Mesenchymal stem cell (in vitro differentiated cells and primary cell): ENCODE measurements at regions not wholly inside any gene's neighbourhood (a gene's known extent, or its start where the extent isn't known, plus 50 kb on each side); places are given as distances from the start of the nearest gene placed in this dataset.
"Not testable (repeated sequence)": the region's sequence is repeated elsewhere in the genome, so short reads cannot be mapped to it uniquely, and the experiment has no call there.

Experiments used
- DNase-seq: peaks from one replicate; pipeline ENCODE4 v3.0.0-alpha.2; 2013
- H2AFZ ChIP-seq: one replicate; pipeline ENCODE4 v1.6.1; 2013; ENCODE audit warnings: low read depth, mild to moderate bottlenecking, control low read depth, inconsistent platforms, low read length, moderate library complexity
- H2AK5ac ChIP-seq: 2 replicates; pipeline ENCODE4 v1.6.1; 2013; ENCODE audit warnings: low read length, moderate library complexity, mild to moderate bottlenecking, inconsistent platforms; ENCODE audit not compliant: severe bottlenecking
- H2BK120ac ChIP-seq: one replicate; pipeline ENCODE4 v1.6.1; 2013; ENCODE audit warnings: low read depth, mild to moderate bottlenecking, inconsistent platforms, low read length, moderate library complexity
- H2BK12ac ChIP-seq, 2 experiments: one replicate each; pipeline ENCODE4 v1.6.1; 2013; ENCODE audit warnings: inconsistent platforms in 2 of 2, low read length in 2 of 2, mild to moderate bottlenecking in 2 of 2, moderate library complexity in 2 of 2, control low read depth in 1 of 2
- H2BK15ac ChIP-seq: one replicate; pipeline ENCODE4 v1.6.1; 2013; ENCODE audit warnings: mild to moderate bottlenecking, low read depth, inconsistent platforms; ENCODE audit not compliant: poor library complexity, severe bottlenecking
- H2BK5ac ChIP-seq: 2 replicates; pipeline ENCODE4 v1.6.1; 2013; ENCODE audit warnings: low read depth, mild to moderate bottlenecking, low read length, control low read depth, inconsistent platforms; ENCODE audit not compliant: poor library complexity, severe bottlenecking
- H3K14ac ChIP-seq, 2 experiments: one replicate each; pipeline ENCODE4 v1.6.1; 2013; ENCODE audit warnings: inconsistent platforms in 2 of 2, low read length in 2 of 2, control low read depth in 1 of 2, mild to moderate bottlenecking in 1 of 2, moderate library complexity in 1 of 2
- H3K18ac ChIP-seq, 2 experiments: one replicate each; pipeline ENCODE4 v1.6.1; 2013; ENCODE audit warnings: inconsistent platforms in 2 of 2, low read length in 2 of 2, control low read depth in 1 of 2, low read depth in 1 of 2, mild to moderate bottlenecking in 1 of 2
- H3K23ac ChIP-seq, 2 experiments: one replicate each; pipeline ENCODE4 v1.6.1; 2013; ENCODE audit warnings: inconsistent platforms in 2 of 2, low read length in 2 of 2, mild to moderate bottlenecking in 2 of 2, moderate library complexity in 2 of 2, control low read depth in 1 of 2
- H3K27ac ChIP-seq: 2 replicates; pipeline ENCODE4 v1.5.1; 2013; ENCODE audit warnings: mild to moderate bottlenecking, moderate library complexity, low read length, control low read depth, inconsistent platforms; ENCODE audit not compliant: poor library complexity, severe bottlenecking
- H3K27me3 ChIP-seq, 2 experiments: 2 replicates each; pipeline versions ENCODE4 v1.6.1 to v1.7.0; 2013; ENCODE audit warnings: low read length in 2 of 2, mild to moderate bottlenecking in 2 of 2, moderate library complexity in 2 of 2, control low read depth in 1 of 2, inconsistent platforms in 1 of 2; ENCODE audit not compliant: control insufficient read depth in 1 of 2, insufficient read depth in 1 of 2
- H3K36me3 ChIP-seq, 2 experiments: 2 replicates each; pipeline versions ENCODE4 v1.6.1 to v1.7.0; 2013; ENCODE audit warnings: low read length in 2 of 2, control low read depth in 1 of 2, inconsistent platforms in 1 of 2, low read depth in 1 of 2, mild to moderate bottlenecking in 1 of 2; ENCODE audit not compliant: insufficient read depth in 2 of 2, control insufficient read depth in 1 of 2
- H3K4ac ChIP-seq, 2 experiments: one replicate each; pipeline ENCODE4 v1.6.1; 2013; ENCODE audit warnings: inconsistent platforms in 2 of 2, low read length in 2 of 2, mild to moderate bottlenecking in 2 of 2, moderate library complexity in 2 of 2, control low read depth in 1 of 2, low read depth in 1 of 2
- H3K4me1 ChIP-seq: 2 replicates; pipeline ENCODE4 v1.6.1; 2013; ENCODE audit warnings: low read depth, low read length, control low read depth; ENCODE audit not compliant: control insufficient read depth, insufficient read depth
- H3K4me2 ChIP-seq: 2 replicates; pipeline ENCODE4 v1.6.1; 2013; ENCODE audit warnings: low read length, mild to moderate bottlenecking, inconsistent platforms; ENCODE audit not compliant: poor library complexity, severe bottlenecking
- H3K4me3 ChIP-seq, 2 experiments: 2 replicates each; pipeline versions ENCODE4 v1.5.1 to v1.7.0; 2013; ENCODE audit warnings: low read length in 2 of 2, mild to moderate bottlenecking in 2 of 2, control low read depth in 1 of 2, low read depth in 1 of 2; ENCODE audit not compliant: insufficient read depth in 1 of 2
- H3K79me1 ChIP-seq: replicated peaks from 2 replicates; pipeline ENCODE4 v1.6.1; 2013; ENCODE audit warnings: mild to moderate bottlenecking, control low read depth, low read length, inconsistent platforms; ENCODE audit not compliant: poor library complexity, severe bottlenecking
- H3K9ac ChIP-seq: 2 replicates; pipeline ENCODE4 v1.7.0; 2013; ENCODE audit warnings: mild to moderate bottlenecking, low read length, moderate library complexity
- H3K9me3 ChIP-seq: 2 replicates; pipeline ENCODE4 v1.7.0; 2013; ENCODE audit warnings: mild to moderate bottlenecking, low read length; ENCODE audit not compliant: control insufficient read depth
- H4K8ac ChIP-seq: one replicate; pipeline ENCODE4 v1.6.1; 2013; ENCODE audit warnings: inconsistent platforms, mild to moderate bottlenecking, low read length, moderate library complexity
- H4K91ac ChIP-seq: one replicate; pipeline ENCODE4 v1.6.1; 2013; ENCODE audit warnings: mild to moderate bottlenecking, low read length, inconsistent platforms
- WGBS: methylation state at CpG from one replicate; pipeline ENCODE4 v1.1.7; 2013; ENCODE audit warnings: mixed read lengths; 5-methylcytosine and 5-hydroxymethylcytosine counted together

- H3K27me3 ChIP-seq: no peaks in the 10 kb centered on the region
- no peak overlapping the region for H3K4ac ChIP-seq
- H2AFZ ChIP-seq: no peak overlapping the region
- H2AK5ac ChIP-seq: no peak overlapping the region
- H3K4me3 ChIP-seq: no peak overlapping the region
- H3K9ac ChIP-seq: no peak overlapping the region
- no peak overlapping the region for H2BK5ac ChIP-seq
- H3K14ac ChIP-seq: no peak overlapping the region
- H2BK120ac ChIP-seq: no peak overlapping the region
- peaks cover 2% of the 10 kb centered on the region for H3K9me3 ChIP-seq
- no peak for DNase-seq
- no peak overlapping the region for H4K8ac ChIP-seq
- H3K79me1 ChIP-seq: peaks cover 17% of the 10 kb centered on the region
- H3K4me2 ChIP-seq: no peak overlapping the region
- H3K23ac ChIP-seq: no peak overlapping the region
- H3K36me3 ChIP-seq: peaks cover 0 to 6% of the 10 kb centered on the region in 2 experiments
- no peak overlapping the region for H2BK15ac ChIP-seq
- no peak overlapping the region for H3K18ac ChIP-seq
- no peak overlapping the region for H3K27ac ChIP-seq
- no peak overlapping the region for H2BK12ac ChIP-seq
- H4K91ac ChIP-seq: no peak overlapping the region
- no peaks in the 10 kb centered on the region for H3K4me1 ChIP-seq
Observed at GRCh38 chr17:63024716-63025115, 58.7 kb downstream of the TANC2 start.

- DNase-seq, H3K36me3 ChIP-seq, H3K4me1 ChIP-seq, H2BK15ac ChIP-seq, H3K9ac ChIP-seq, H3K4me3 ChIP-seq, H3K9me3 ChIP-seq, H3K4me2 ChIP-seq, H3K27me3 ChIP-seq, H2BK12ac ChIP-seq, H2AK5ac ChIP-seq, H3K4ac ChIP-seq, H2BK5ac ChIP-seq, H2BK120ac ChIP-seq, H3K27ac ChIP-seq, H2AFZ ChIP-seq, H3K18ac ChIP-seq, H3K23ac ChIP-seq, H4K91ac ChIP-seq, H3K14ac ChIP-seq, H4K8ac ChIP-seq: not testable (repeated sequence)
- WGBS: 92% methylated on average over 3 of the region's 4 CpGs
- H3K79me1 ChIP-seq: peaks cover 18% of the 10 kb centered on the region
Observed at GRCh38 chr17:63025637-63026036, 59.6 kb downstream of the TANC2 start.

GRCh38 chr17:63029541-63029940 lies 63.5 kb downstream of the TANC2 start:
- Histone ChIP-seq H3K27ac (peak overlapping the region; percentile 34), H2AFZ (no peak overlapping the region)

GRCh38 chr17:63032142-63032541 lies 66.1 kb downstream of the TANC2 start:
- Histone ChIP-seq H3K4me3 (no peak overlapping the region), H3K18ac (no peak overlapping the region), H2BK15ac (no peak overlapping the region), H3K4me1 (no peaks in the 10 kb centered on the region), H3K14ac (no peak overlapping the region), H4K91ac (no peak overlapping the region), H3K27ac (no peak overlapping the region), H3K36me3 (no peaks in the 10 kb centered on the region), H2AK5ac (no peak overlapping the region), H2BK12ac (no peak overlapping the region), H3K27me3 (no peaks in the 10 kb centered on the region), H3K23ac (no peak overlapping the region), H4K8ac (no peak overlapping the region), H3K4ac (no peak overlapping the region), H2AFZ (no peak overlapping the region), H3K9ac (no peak overlapping the region), H3K4me2 (no peak overlapping the region), H2BK5ac (no peak overlapping the region), H3K79me1 (peaks cover 21% of the 10 kb centered on the region), H3K9me3 (no peaks in the 10 kb centered on the region), H2BK120ac (no peak overlapping the region)
- DNase-seq: no peak
- WGBS: 67% methylated on average over 2 of the region's 2 CpGs

More at GRCh38 chr17:63029541-63029940, 63.5 kb downstream of the TANC2 start:
- Histone ChIP-seq H3K9ac (peak overlapping the region; percentile 39), H3K4me3 (no peak overlapping the region), H3K14ac (no peak overlapping the region), H3K36me3 (no peaks in the 10 kb centered on the region), H2BK120ac (no peak overlapping the region), H3K9me3 (no peaks in the 10 kb centered on the region), H2BK15ac (no peak overlapping the region), H4K8ac (no peak overlapping the region), H3K79me1 (peaks cover 21% of the 10 kb centered on the region), H3K4me1 (no peaks in the 10 kb centered on the region), H3K18ac (no peak overlapping the region), H2BK5ac (no peak overlapping the region), H4K91ac (no peak overlapping the region), H3K4me2 (no peak overlapping the region), H2AK5ac (no peak overlapping the region), H3K27me3 (no peaks in the 10 kb centered on the region), H3K23ac (no peak overlapping the region), H2BK12ac (no peak overlapping the region), H3K4ac (no peak overlapping the region)
- peak; percentile 11 for DNase-seq
